OCI-M1 (cell line): ENCODE measurements at regions not wholly inside any gene's neighbourhood (a gene's known extent, or its start where the extent isn't known, plus 50 kb on each side); places are given as distances from the start of the nearest gene placed in this dataset.
A peak's percentile ranks its signal among the peaks of the same experiment; 100 is the strongest.

Experiments used
- DNase-seq: peaks from one replicate; lab custom pipeline; 2025; lab: John Stamatoyannopoulos, UW

DNA sequence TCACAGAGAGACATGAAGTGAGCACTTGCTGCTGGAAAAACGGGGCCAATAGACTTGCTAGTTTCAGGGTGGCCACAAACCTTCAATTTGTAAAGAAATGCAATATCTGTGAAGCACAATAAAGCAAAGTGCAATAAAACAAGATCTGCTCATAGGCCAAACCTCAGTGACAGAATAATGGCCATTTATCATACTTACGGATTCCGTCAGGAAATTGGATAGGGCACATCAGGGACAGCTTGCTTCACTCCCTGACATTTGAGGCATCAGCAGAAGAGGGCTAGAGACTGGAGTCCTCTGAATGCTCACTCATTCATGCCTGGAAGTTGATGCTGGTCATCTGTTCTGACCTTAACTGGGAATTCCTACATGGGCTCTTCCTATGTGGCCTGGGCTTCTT, 165.5 kb upstream of the OPRM1 start:
- no peak for DNase-seq

- DNase-seq: no peak
These were observed 166.1 kb upstream of the OPRM1 start for GRCh38 chr6:153872946-153873345.

GRCh38 chr6:153862927-153863326, 176.1 kb upstream of the OPRM1 start:
- DNase-seq: no peak

GRCh38 chr6:153862139-153862538, 176.9 kb upstream of the OPRM1 start:
- DNase-seq: no peak

- peak; percentile 20 for DNase-seq
These were observed 180.5 kb upstream of the OPRM1 start for GRCh38 chr6:153858529-153858928.

GRCh38 chr6:153856929-153857376, 182.1 kb upstream of the OPRM1 start:
- DNase-seq: no peak

DNA sequence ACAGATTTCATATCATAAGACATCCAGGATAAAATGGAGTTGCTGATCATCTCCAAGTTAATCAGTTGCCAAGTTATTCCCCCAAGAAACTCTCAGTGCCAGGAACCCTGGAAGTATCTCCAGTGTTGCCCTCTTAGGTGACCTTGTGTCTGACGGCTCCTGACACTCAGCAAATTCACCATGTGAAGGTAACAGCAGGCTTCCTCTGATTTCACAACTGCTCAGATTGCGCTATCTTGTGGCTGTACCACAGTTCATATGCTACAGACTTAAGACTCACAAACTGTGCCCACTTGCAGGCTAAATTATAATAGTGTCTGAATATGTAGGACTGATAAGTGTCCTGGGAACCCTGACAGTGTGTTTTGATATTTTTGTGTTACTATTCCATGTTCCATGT, 186.6 kb upstream of the OPRM1 start:
- DNase-seq: peak; percentile 24

DNA sequence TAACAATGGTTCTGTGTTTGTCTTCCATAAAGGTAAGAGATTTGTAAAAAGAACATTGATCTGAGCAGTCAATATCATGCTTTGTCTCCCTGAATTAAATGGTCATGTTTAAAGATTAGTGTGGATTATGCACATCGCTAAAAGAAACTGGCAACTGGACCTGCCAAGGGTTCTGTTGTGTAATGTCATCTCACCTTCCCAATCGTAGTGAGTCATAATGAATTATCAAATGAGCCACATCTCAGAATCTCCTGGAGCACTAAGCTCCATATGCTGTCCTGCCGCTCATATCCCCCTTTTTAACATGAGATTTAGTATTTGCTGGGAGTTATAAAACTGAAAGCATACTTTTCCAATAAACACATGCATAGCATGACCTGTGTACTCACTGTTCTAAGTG, 187.0 kb upstream of the OPRM1 start:
- DNase-seq: no peak

DNA sequence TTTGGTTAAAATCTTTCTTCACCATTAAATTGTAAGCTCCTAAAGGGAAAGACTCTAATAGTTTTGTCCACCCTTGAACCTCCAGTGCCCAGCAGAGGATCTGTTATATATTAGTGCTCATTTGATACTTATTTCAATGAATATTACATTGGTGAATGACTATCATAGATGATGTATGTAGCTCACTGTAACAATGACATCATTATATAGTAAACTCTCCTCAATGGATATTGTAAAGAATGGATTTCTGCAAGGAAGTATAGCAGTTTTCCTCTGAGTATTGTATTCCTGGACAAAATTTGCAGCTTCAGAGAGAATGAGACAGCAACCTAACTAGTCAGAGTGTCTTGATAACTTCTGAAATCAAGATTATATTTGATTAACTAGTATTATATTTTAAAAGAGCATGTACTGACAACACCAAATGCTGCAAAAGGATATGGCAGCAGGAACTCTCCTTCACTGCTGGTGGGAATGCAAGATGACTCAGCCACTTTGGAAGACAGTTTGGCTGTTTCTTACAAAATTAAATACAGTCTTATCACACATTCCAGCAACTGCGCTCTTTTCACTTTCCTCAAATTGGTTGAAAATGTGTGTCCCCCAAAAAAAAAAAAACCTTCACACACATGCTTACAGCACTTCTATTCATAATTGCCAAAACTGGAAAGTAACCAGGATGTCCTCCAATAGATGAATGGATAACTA, 189.8 kb upstream of the OPRM1 start:
- no peak for DNase-seq

DNA sequence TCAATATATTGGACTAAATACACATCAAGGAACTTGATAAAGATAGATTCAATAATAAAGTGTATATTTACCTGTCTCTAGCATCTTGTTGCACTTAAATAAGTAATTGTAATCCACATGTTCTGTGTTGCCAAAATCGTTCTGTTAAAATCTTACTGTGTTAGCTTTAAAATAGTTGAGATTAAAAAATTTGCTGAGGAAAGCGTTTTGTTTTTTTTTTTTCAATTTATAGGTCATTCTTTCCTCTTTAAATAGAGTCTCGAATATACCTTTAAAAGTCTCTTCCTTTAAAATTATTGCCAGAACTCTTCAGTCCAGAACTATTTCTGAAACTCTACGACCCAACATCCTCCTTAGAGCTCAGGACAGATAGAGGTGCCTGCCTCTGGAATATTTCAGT, 195.6 kb upstream of the OPRM1 start:
- DNase-seq: no peak

DNA sequence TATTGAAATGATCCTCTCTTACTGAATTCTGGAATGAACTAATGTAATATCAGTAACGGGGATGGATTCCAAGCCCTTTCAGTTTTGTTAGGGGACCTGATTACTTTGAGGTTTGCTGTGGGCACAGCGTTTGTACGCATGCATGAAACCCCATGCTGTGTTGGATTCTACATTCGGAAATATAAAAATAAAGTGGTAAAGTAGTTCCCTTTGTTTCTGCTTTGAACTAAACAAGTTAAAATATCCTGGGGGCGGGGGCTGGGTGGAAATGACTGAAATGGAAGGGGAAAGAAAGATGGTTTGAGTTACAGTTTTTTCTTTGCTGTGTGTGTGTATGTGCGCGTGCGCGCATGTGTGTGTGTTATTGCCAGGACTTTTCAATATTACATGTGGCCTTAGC, 196.5 kb upstream of the OPRM1 start:
- DNase-seq: no peak

- no peak for DNase-seq
These were observed 198.8 kb upstream of the OPRM1 start for GRCh38 chr6:153840039-153840850.

- no peak for DNase-seq
These were observed 206.5 kb upstream of the OPRM1 start for GRCh38 chr6:153832543-153832942.

DNA sequence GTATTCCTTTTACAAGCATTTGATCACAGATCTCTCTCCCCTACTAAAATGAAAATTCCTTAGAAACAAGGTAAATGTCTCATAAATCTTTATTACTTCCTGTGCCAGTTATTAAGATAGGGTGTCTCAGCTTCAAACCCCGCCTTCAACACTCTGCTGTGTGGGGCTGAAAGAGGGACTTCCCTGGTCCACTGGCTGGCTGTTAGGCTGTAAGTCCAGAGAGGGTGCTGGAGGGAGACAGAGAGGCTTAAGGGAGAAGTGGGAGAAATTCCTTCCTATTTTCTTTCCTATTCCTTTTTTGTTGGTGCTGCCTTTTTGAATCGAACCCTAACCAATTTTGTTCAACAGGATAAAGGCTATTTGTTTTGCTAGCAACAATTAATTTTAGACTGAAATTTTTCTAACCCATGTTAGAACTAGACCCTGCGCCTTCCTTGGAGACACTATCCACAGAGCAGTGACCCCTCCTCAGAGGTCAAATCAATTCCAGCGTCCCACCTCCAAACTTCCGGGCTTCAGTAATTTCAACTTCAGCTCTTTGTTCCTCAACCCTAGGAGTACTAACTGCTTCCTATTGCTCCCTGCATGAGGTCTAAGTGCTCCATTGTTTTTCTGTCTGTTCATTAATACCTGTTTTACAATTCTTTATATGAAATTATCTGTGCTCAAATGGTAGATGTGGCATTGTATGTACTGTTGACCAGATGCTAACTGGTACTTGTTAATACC, 207.5 kb upstream of the OPRM1 start:
- no peak for DNase-seq

DNA sequence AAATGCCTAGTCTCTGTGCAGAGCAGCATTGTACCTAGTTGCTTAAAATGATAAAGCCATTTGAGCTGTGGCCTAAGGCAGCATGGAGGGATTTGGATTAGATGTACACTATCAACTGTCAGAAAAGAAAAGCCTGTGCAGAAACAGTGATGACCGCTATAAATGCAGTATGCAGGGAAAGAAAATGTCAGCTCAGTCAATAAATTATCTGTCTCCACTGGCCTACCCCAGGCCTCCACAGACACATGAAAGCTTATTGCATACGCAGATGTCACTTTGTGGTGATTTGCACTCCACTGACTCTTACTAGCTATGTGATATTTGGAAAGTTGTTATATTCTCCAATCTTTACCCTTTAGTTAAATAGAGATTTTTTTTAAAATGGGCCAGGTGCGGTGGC, 221.9 kb upstream of the OPRM1 start:
- no peak for DNase-seq

DNA sequence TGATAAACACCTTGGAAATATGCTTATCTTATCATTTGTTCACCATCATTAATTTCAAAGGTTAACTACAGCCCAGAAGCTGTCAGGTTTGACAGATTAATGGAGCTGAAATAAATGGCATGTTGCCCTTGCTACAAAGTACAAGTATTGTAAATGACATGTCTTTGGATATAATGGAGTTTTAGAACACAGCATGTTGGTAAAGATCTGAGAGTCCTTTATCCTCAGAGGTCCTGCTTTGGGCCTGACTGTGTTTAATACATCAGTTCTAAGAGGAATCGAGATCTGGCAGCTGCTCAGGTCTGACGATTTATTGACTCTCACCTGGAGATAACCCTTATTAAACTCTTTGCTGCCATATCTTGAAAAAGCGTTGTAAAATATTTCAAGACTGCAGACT, 222.7 kb upstream of the OPRM1 start:
- DNase-seq: no peak

- DNase-seq: peak; percentile 37
These were observed 224.9 kb upstream of the OPRM1 start for GRCh38 chr6:153814136-153814535.

- no peak for DNase-seq
These were observed 234.2 kb upstream of the OPRM1 start for GRCh38 chr6:153804755-153805330.

DNA sequence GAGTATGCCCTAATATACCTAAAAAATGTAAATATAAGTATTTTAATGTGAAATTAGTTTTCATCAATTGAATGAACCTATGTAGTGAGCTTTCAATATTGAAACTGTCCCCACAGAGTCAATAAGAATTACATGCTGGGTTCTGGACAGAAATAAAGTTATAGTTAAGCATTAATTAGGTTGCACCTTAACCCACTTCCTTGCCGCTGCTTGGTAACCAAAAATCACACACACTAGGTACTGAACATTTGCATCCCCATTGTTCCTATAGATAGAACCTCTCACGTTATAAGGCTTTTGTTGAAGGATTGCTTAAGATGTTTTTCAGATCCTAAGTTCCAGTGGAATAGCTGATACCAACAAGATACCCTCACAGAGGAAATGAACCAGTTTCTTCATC, 237.1 kb upstream of the OPRM1 start:
- no peak for DNase-seq

DNA sequence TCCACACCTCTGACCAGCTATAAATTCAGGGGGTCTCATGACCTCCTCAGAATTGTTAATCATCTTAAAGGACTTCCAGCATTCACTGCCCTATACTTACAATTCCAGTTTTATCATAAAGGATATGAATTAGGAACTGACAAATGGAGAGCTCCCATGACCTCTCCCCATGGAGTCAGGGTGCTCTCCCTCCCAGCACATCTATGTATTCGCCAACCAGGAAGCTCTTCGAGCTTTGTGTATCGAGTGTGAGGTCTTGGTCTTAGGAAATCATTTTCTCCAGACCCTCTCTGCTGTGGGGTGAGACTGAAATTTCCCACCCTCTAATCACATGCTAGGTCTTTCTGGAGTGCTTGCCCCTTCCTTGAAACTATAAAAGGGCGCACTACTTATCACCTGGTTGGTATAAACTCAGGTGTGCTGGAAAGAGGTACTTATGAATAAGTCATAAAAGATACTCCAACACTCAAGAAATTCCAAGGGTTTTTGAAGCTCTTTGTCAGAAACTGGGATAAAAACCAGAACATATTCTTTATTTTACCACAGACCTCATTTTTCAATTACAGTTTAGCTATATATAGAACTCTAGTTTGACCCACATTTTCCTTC, 238.4 kb upstream of the OPRM1 start:
- DNase-seq: no peak

DNA sequence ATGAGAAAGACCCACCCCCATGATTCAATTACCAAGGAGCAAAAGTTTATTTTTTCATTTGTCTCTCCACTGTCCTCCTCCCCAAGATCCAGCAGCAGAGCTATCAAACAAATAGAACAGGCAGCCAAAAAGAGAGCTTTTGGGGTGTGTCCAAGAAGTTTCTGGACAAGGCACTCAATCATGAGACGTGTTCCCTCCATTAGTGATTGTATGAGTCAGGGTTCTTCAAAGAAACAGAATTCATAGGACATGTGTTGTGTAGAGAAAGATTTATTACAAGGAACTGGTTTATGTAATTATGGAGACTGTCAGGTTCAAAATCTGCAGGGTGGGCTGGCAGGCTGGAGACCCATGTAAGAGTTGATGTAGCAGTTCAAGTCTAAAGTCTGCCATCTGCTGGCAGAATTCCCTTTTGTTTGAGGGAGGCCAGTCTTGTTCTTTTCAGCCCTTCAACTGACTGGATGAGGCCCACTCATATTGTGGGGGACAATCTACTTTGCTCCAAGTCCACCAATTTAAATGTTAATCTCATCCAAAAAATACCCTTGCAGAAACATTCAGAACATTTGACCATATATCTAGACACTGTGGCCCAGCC, 248.1 kb upstream of the OPRM1 start:
- peak; percentile 63 for DNase-seq

DNA sequence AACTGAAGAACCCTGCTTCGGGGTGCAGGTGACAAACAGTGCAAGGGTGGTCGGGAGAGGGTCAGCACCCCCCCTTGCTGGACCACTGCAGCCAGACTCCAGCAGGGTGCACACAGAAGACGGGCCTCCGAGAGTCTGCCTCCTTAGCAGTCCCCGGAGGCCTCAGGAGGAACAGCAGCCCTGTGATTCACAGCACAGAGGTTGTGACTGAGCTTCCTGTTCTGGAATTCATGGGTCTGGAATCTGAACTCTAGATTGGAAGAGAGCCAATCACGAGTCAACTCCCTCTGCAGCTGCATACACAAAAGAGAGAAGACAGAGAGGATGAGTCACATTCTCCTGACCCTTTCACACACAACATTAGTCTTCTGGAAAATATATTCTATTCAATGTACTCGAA, 249.0 kb upstream of the OPRM1 start:
- peak; percentile 31 for DNase-seq
